Skeletal muscle tissue (tissue), 3 donors: ENCODE measurements at regions not wholly inside any gene's neighbourhood (a gene's known extent, or its start where the extent isn't known, plus 50 kb on each side); places are given as distances from the start of the nearest gene placed in this dataset.
"Not testable (repeated sequence)": the region's sequence is repeated elsewhere in the genome, so short reads cannot be mapped to it uniquely, and the experiment has no call there.

Source experiments
- H3K27ac ChIP-seq: one replicate; pipeline ENCODE4 v1.7.0; 2013; ENCODE audit warnings: mild to moderate bottlenecking, low read depth, low read length, inconsistent platforms
- H3K27me3 ChIP-seq, 3 donors: one replicate each; pipeline ENCODE4 v1.7.0; 2013; ENCODE audit warnings: low read length in 3 of 3; ENCODE audit not compliant: control insufficient read depth in 3 of 3, insufficient read depth in 3 of 3
- H3K36me3 ChIP-seq, 3 donors: one replicate each; pipeline ENCODE4 v1.7.0; 2013; ENCODE audit warnings: low read length in 3 of 3; ENCODE audit not compliant: control insufficient read depth in 3 of 3, insufficient read depth in 3 of 3
- H3K4me1 ChIP-seq, 3 donors: one replicate each; pipeline ENCODE4 v1.7.0; 2013; ENCODE audit warnings: low read length in 3 of 3, mild to moderate bottlenecking in 3 of 3; ENCODE audit not compliant: control insufficient read depth in 3 of 3, insufficient read depth in 3 of 3
- H3K4me3 ChIP-seq, 3 donors: one replicate each; pipeline ENCODE4 v1.7.0; 2013; ENCODE audit warnings: low read length in 3 of 3
- H3K9ac ChIP-seq, 3 donors: one replicate each; pipeline ENCODE4 v1.7.0; 2013; ENCODE audit warnings: low read length in 3 of 3, mild to moderate bottlenecking in 3 of 3, moderate library complexity in 2 of 3, low read depth in 1 of 3
- H3K9me3 ChIP-seq, 3 donors: one replicate each; pipeline ENCODE4 v1.7.0; 2013; ENCODE audit warnings: low read length in 3 of 3; ENCODE audit not compliant: control insufficient read depth in 3 of 3
- donor health status: Osteomylitis.

- Histone ChIP-seq H3K9me3 (no peaks in the 10 kb centered on the region), H3K36me3 (no peaks in the 10 kb centered on the region), H3K4me3 (no peak overlapping the region), H3K27ac (no peak overlapping the region), H3K4me1 (no peaks in the 10 kb centered on the region), H3K27me3 (no peaks in the 10 kb centered on the region), H3K9ac (no peak overlapping the region)
Measured at GRCh38 chr2:128415779-128416061, 97.1 kb upstream of the HS6ST1 start.

GRCh38 chr2:128416109-128416785 is 97.6 kb upstream of the HS6ST1 start:
- Histone ChIP-seq H3K4me1 (no peaks in the 10 kb centered on the region), H3K9ac (no peak overlapping the region), H3K4me3 (no peak overlapping the region), H3K27me3 (no peaks in the 10 kb centered on the region), H3K9me3 (no peaks in the 10 kb centered on the region), H3K27ac (no peak overlapping the region), H3K36me3 (no peaks in the 10 kb centered on the region)

DNA sequence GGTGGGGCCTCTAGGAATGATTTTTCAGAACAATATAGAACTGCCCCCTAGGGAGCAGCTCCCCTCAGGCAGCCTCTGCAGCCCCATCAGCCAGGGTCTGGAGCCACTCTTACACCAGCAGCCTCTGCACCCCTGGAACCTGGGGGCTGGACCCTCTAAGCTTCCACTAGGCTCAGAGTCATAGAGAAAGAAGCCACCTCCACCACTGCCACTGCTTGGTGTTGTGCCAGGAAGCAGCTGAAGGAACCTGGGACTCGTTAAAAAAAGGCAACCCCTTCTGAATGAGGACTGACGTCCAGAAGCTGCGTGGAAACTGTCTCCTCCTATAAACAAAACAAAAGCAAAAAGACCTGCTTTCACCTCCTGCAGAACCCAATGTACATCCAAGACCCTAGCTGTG is 98.1 kb upstream of the HS6ST1 start:
- H3K9me3 ChIP-seq = no peaks in the 10 kb centered on the region
- H3K36me3 ChIP-seq = no peaks in the 10 kb centered on the region
- H3K27ac ChIP-seq = no peak overlapping the region
- H3K4me3 ChIP-seq = no peak overlapping the region
- no peaks in the 10 kb centered on the region for H3K27me3 ChIP-seq
- no peaks in the 10 kb centered on the region for H3K4me1 ChIP-seq
- no peak overlapping the region for H3K9ac ChIP-seq

- H3K4me3 ChIP-seq, H3K9ac ChIP-seq, H3K36me3 ChIP-seq, H3K9me3 ChIP-seq, H3K27ac ChIP-seq, H3K4me1 ChIP-seq, H3K27me3 ChIP-seq: not testable (repeated sequence)
Measured at GRCh38 chr2:128417264-128417663, 98.6 kb upstream of the HS6ST1 start.

GRCh38 chr2:128420131-128420530 is 101.5 kb upstream of the HS6ST1 start:
- Histone ChIP-seq H3K4me3 (no peak overlapping the region), H3K27ac (no peak overlapping the region), H3K9me3 (no peaks in the 10 kb centered on the region), H3K36me3 (no peaks in the 10 kb centered on the region), H3K27me3 (no peaks in the 10 kb centered on the region), H3K4me1 (no peaks in the 10 kb centered on the region), H3K9ac (no peak overlapping the region)

DNA sequence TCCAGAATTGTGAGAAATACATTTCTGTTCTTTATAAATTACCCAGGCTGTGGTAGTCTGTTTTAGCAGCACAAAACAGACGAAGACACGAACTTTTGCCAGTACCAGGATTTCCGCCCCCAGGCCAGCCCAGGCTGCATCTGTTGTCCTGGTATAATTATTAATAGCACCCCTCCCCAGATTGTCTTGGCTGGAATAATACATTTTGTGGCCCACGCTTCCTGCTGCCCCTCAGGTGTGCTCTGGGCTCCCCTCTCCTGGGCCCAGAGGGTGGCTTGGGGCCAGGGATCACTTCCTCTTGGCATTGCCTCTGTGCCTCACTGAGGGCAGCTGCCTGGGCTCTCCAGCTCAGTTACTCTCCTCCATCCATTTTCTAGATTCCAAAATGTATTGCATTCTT is 102.1 kb upstream of the HS6ST1 start:
- Histone ChIP-seq H3K36me3 (no peaks in the 10 kb centered on the region), H3K4me3 (no peak overlapping the region), H3K9me3 (no peaks in the 10 kb centered on the region), H3K27me3 (no peaks in the 10 kb centered on the region), H3K27ac (no peak overlapping the region), H3K4me1 (no peaks in the 10 kb centered on the region), H3K9ac (no peak overlapping the region)

GRCh38 chr2:128421286-128421685 is 102.6 kb upstream of the HS6ST1 start:
- H3K4me3 ChIP-seq = no peak overlapping the region
- H3K4me1 ChIP-seq = no peaks in the 10 kb centered on the region
- H3K9ac ChIP-seq = no peak overlapping the region
- no peaks in the 10 kb centered on the region for H3K27me3 ChIP-seq
- no peaks in the 10 kb centered on the region for H3K9me3 ChIP-seq
- no peaks in the 10 kb centered on the region for H3K36me3 ChIP-seq
- no peak overlapping the region for H3K27ac ChIP-seq

GRCh38 chr2:128421861-128422311 is 103.2 kb upstream of the HS6ST1 start:
- H3K27me3 ChIP-seq = no peaks in the 10 kb centered on the region
- no peaks in the 10 kb centered on the region for H3K4me1 ChIP-seq
- H3K9ac ChIP-seq = no peak overlapping the region
- no peak overlapping the region for H3K4me3 ChIP-seq
- no peaks in the 10 kb centered on the region for H3K9me3 ChIP-seq
- no peak overlapping the region for H3K27ac ChIP-seq
- no peaks in the 10 kb centered on the region for H3K36me3 ChIP-seq

GRCh38 chr2:128422571-128422970 is 103.9 kb upstream of the HS6ST1 start:
- Histone ChIP-seq H3K4me1 (no peaks in the 10 kb centered on the region), H3K4me3 (no peak overlapping the region), H3K9me3 (no peaks in the 10 kb centered on the region), H3K27ac (no peak overlapping the region), H3K27me3 (no peaks in the 10 kb centered on the region), H3K36me3 (no peaks in the 10 kb centered on the region), H3K9ac (no peak overlapping the region)

DNA sequence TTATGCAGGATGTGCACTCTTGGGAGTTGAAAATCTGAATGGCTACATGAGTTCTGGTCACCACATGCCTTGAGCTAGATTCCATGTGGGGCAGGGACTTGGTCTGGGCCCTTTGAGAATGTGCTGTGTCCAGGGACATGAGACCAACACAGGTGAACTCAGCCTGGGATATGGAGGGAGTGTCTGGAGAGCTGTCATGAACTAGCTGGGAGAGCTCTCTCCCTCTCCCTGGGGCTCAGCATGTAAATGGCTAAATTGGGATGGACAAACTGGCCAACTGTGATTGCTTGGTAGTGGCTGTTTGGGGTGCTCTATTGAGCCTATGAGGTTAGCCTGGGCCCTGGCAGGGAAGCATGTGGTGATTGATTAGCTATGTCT is 105.1 kb upstream of the HS6ST1 start:
- no peaks in the 10 kb centered on the region for H3K36me3 ChIP-seq
- H3K9me3 ChIP-seq = peaks cover 0 to under 1% (median 0%) of the 10 kb centered on the region in 3 donors
- no peak overlapping the region for H3K4me3 ChIP-seq
- H3K9ac ChIP-seq = no peak overlapping the region
- H3K27ac ChIP-seq = no peak overlapping the region
- H3K27me3 ChIP-seq = no peaks in the 10 kb centered on the region
- no peaks in the 10 kb centered on the region for H3K4me1 ChIP-seq
